Muscle layer of duodenum (tissue), 2 donors: ENCODE measurements at regions not wholly inside any gene's neighbourhood (a gene's known extent, or its start where the extent isn't known, plus 50 kb on each side); places are given as distances from the start of the nearest gene placed in this dataset.

Experiments used
- H3K27ac ChIP-seq: one replicate; pipeline ENCODE4 v1.7.0; 2013; ENCODE audit warnings: mild to moderate bottlenecking, low read length
- H3K27me3 ChIP-seq: one replicate; pipeline ENCODE4 v1.7.0; 2013; ENCODE audit warnings: low read depth, mild to moderate bottlenecking, control low read depth, low read length
- H3K36me3 ChIP-seq, 2 donors: one replicate each; pipeline ENCODE4 v1.7.0; 2013; ENCODE audit warnings: low read length in 2 of 2, control low read depth in 1 of 2, mild to moderate bottlenecking in 1 of 2; ENCODE audit not compliant: insufficient read depth in 2 of 2, control insufficient read depth in 1 of 2
- H3K4me1 ChIP-seq, 2 donors: one replicate each; pipeline ENCODE4 v1.7.0; 2013; ENCODE audit warnings: low read length in 2 of 2, mild to moderate bottlenecking in 2 of 2, control low read depth in 1 of 2, moderate library complexity in 1 of 2; ENCODE audit not compliant: insufficient read depth in 2 of 2, control insufficient read depth in 1 of 2
- H3K4me3 ChIP-seq, 2 donors: one replicate each; pipeline ENCODE4 v1.7.0; 2013; ENCODE audit warnings: low read length in 2 of 2, low read depth in 1 of 2, mild to moderate bottlenecking in 1 of 2
- H3K9me3 ChIP-seq, 2 donors: one replicate each; pipeline ENCODE4 v1.7.0; 2013; ENCODE audit warnings: low read length in 2 of 2, control low read depth in 1 of 2, mild to moderate bottlenecking in 1 of 2; ENCODE audit not compliant: control insufficient read depth in 1 of 2
- donor health status: healthy.

DNA sequence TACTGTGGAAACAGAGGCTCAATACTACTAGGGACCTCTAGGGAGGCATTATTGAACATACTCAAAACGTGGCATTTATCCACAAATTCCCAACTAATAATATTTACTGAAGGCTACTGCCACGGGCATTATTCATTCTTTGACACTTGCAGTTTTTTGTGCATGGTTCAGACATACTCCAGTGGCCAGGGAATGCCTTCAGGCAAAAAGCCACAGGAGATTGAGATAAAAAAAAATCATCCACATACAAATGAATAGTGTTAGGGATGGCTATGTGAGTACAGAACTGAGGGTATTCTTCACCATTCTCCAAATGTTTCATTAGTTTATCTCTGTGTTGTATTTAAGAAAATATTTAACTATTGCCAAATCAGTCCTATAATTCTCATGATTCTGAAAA lies 974.9 kb upstream of the PIK3C3 start:
- Histone ChIP-seq H3K36me3 (no peaks in the 10 kb centered on the region), H3K4me1 (no peaks in the 10 kb centered on the region), H3K4me3 (no peak overlapping the region), H3K27me3 (no peaks in the 10 kb centered on the region), H3K9me3 (peaks cover 0 to 4% of the 10 kb centered on the region in 2 donors), H3K27ac (no peak overlapping the region)

DNA sequence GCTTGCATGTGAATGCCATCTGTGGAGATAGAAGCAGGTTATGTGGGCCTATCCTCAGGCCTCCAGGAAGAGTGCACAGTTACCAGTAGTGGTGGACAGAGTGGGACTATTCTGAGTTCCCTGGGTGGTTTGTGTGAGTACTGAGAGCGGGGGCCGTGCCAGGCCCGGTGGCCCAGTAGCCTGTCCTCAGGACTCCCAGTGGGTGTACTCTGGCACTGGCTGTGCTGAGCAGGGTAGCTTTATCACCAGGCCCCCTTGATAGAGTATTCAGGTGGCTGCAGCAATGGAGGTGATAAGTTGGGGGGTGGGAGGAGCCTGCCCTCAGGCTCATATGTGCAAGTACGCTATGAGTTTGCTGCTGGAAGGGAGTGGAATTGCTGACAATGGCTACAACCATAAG lies 979.0 kb upstream of the PIK3C3 start:
- Histone ChIP-seq H3K4me1 (no peaks in the 10 kb centered on the region), H3K27ac (no peak overlapping the region), H3K9me3 (peaks cover 0 to 7% of the 10 kb centered on the region in 2 donors), H3K4me3 (no peak overlapping the region), H3K36me3 (no peaks in the 10 kb centered on the region), H3K27me3 (no peaks in the 10 kb centered on the region)

DNA sequence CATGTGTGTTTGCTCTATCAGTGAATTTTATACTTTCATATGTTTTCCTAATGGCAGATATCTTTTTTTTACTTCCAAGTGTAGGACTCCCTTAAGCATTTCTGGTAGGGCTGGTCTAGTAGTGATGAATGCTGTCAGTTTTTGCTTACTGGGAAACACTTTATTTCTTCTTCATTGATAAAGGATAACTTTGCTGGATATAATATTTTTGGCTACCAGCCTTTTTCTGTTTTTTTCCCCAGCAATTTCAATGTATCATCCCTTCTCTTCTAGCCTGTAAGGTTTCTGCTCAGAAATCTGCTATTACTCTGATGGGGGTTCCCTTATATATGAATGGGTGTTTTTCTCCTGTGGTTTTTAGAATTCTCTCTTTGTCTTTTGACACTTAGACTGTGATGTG lies 980.6 kb upstream of the PIK3C3 start:
- no peaks in the 10 kb centered on the region for H3K4me1 ChIP-seq
- peaks cover 0 to 7% of the 10 kb centered on the region in 2 donors for H3K9me3 ChIP-seq

DNA sequence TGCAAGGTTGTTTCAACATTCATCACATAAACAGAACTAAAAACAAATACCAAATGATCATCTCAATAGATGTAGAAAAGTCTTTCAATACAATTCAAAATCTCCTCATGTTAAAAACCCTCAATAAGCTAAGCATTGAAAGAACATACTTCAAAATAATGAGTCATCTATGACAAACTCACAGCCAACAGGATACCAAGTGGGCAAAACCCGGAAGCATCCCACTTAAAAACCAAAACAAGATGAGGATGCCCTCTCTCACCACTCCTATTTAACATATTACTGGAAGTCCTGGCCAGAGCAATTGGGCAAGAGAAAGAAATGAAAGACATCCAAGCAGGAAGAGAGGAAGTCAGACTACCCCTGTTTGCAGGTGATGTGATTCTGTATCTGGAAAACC lies 992.2 kb upstream of the PIK3C3 start:
- no peak overlapping the region for H3K27ac ChIP-seq
- H3K4me1 ChIP-seq, result no peaks in the 10 kb centered on the region
- H3K9me3 ChIP-seq, result no peaks in the 10 kb centered on the region
- no peaks in the 10 kb centered on the region for H3K27me3 ChIP-seq
- no peak overlapping the region for H3K4me3 ChIP-seq
- no peaks in the 10 kb centered on the region for H3K36me3 ChIP-seq

More for the DNA sequence above, 980.6 kb upstream of the PIK3C3 start:
- Histone ChIP-seq H3K36me3 (no peaks in the 10 kb centered on the region), H3K27me3 (no peaks in the 10 kb centered on the region), H3K4me3 (no peak overlapping the region), H3K27ac (no peak overlapping the region)

DNA sequence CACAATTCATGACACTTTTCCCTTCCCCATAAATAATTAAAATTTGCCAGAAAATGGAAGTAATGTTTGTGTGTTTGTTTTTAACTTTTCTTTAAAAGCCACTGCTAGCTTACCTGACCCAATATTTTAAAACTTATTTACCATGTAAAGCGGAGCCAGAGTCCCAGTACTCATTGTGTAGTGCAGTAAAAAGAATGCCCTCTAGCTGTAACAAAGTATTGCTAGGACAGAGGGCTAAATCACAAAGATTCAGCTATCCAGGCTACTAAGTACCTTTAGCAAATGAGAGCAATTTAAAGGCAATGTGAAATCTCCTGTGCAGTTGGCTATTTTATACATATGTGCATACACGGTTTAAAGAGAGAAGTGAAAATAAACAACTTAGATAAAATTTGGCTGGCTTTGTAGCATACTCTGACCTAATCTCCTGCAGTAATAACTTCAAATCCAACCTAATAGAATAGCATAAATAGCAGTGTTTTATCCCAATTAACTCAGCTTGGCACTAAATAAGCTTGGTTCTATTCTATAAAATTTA lies 997.4 kb upstream of the PIK3C3 start:
- Histone ChIP-seq H3K36me3 (no peaks in the 10 kb centered on the region), H3K4me3 (no peak overlapping the region), H3K27ac (no peak overlapping the region), H3K9me3 (no peaks in the 10 kb centered on the region), H3K27me3 (no peaks in the 10 kb centered on the region), H3K4me1 (no peaks in the 10 kb centered on the region)

DNA sequence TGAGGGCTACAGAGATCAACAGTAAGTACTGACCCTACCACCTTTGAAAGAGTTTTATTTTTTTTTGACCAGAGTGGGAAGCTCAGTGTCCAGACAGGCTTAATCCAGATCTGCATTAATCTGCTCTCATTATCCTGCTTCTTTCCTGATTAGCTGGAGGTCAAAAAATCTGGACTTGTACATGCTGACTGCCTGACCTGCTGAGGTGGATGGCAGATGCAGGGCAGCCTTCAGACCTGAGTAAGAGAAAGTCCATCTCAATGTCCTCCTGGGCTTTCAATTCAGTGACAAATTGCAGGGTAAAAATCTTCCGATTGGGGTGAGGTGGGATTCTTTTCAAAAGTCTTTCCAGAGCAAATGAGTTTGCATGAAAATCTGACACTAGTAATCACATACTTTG lies 998.8 kb upstream of the PIK3C3 start:
- no peak overlapping the region for H3K4me3 ChIP-seq

DNA sequence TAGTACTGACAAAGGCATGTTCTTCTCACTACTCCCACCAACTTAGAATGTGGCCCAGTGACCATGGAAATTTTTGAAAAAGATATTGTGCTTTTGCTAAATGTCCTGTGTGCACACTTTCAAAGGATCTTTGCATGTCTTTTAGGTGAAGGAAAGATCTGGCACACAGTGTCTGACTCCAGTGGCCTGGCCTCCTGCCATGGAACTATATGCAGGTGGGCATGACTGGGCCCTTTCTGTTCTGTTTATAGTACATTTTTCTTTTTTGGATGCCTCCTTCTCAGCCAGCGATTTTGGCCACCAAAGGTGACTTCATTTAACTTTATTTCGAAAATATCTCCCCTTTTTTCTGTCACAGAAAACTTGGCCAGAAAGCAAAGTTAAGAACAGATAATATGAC lies 999.7 kb upstream of the PIK3C3 start:
- no peaks in the 10 kb centered on the region for H3K27me3 ChIP-seq
- no peaks in the 10 kb centered on the region for H3K4me1 ChIP-seq
- H3K27ac ChIP-seq, result no peak overlapping the region
- no peaks in the 10 kb centered on the region for H3K36me3 ChIP-seq
- no peak overlapping the region for H3K4me3 ChIP-seq
- no peaks in the 10 kb centered on the region for H3K9me3 ChIP-seq

More for the DNA sequence above, 998.8 kb upstream of the PIK3C3 start:
- Histone ChIP-seq H3K27ac (no peak overlapping the region), H3K36me3 (no peaks in the 10 kb centered on the region), H3K9me3 (no peaks in the 10 kb centered on the region), H3K4me1 (no peaks in the 10 kb centered on the region), H3K27me3 (no peaks in the 10 kb centered on the region)

DNA sequence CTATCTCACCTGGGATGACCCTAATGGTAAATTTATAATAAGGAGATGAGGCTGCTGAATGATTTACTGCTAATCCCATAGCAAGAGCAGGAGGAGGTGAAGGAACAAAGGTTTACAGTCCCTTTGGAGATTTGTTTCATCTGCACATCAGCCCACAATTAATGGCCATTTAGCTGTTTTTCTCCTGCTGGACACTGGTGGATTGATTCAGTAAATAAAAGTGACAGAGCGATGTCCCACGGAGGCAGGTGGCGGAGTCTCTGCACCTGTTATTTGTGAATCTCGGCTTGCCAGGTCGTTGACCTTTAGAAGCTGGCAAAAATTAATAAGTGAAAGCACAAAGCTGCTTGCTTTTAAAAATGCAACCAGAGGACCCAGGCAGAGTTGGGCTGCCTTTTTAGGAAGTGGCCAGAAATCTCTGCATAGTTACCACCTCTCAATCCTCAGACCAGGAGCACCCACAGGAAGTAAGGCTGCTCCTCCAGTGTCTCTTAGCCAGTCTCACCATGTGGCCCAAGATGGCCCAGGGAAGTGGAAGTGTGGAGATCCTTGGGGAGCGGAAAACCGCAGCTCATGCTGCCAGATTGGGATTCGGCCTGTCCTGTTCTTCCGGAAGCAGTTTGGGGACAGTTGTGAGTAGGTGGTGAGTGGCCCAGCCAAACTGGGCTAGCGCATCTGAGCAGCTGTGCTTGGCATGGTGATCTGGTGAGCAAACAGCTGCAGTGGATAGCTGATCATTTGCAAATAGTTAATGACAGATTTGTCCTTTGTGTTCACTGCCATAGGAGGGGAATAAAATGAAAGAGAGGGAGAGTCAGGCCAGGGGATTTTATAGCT lies 1005.7 kb upstream of the PIK3C3 start:
- H3K4me3 ChIP-seq, result no peak overlapping the region
- no peaks in the 10 kb centered on the region for H3K4me1 ChIP-seq
- no peaks in the 10 kb centered on the region for H3K9me3 ChIP-seq
- H3K36me3 ChIP-seq, result no peaks in the 10 kb centered on the region
- H3K27ac ChIP-seq, result no peak overlapping the region
- H3K27me3 ChIP-seq, result no peaks in the 10 kb centered on the region

DNA sequence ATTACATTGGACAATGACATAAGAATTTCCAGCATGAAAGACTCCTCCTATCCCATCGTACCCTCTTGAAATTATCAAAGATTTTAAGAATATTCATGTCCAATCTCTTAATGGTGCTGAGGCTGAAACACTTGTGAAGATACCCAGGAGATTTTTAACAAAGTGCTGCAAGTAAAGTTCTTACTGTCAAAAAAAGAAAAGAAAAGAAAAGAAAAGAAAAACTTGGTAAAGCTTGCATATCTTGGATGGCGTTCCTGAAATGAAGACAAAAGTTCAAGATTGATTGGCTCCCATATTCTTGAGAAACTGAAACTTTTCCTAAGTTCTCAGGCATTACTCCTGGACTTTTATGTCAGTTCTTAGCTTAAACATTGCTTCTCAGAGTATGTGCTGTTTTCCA lies 1010.5 kb upstream of the PIK3C3 start:
- no peaks in the 10 kb centered on the region for H3K9me3 ChIP-seq
- no peaks in the 10 kb centered on the region for H3K27me3 ChIP-seq
- H3K36me3 ChIP-seq, result no peaks in the 10 kb centered on the region
- no peaks in the 10 kb centered on the region for H3K4me1 ChIP-seq
- H3K27ac ChIP-seq, result no peak overlapping the region
- no peak overlapping the region for H3K4me3 ChIP-seq

DNA sequence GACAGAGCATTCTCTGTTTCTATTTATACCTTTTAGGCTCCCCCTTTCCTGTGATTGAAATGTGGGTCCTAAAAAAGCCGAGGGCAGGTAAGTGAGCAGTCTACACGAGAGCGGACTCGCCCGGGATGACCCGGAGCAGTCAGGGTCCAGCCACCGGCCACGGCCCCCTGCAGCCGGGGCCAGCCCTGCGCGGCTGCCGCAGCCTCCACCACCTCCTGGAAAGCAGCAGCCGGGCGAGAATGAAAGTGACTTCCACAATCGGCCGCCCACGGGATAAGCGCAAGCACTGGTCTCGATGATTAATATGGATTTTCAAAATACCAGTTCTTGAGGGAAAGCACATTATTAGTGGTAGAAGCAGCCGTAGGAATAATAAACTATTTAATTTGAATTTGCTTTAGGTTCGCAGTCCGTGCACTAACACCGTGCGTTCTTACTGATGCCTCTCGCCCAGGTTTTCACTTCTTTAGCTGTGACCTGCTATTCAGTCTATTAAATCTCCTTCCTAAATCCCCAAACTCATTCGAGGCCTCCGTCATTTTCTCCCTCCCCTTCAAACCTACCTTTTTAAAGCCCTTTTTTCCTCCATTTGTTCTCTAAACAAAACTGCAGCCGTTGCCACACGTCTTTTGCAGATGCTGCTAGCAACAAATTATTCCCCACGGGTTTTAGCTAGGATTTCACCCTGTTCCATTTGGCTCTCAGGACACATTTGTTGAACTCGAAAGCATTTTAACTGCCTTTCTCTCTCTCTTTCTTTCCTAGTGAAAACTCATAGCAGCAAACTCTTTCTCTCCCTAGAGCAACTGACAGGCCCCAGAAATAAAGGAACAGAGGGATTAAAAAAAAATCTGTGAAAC lies 1015.1 kb upstream of the PIK3C3 start:
- no peaks in the 10 kb centered on the region for H3K9me3 ChIP-seq
- H3K4me3 ChIP-seq, result no peak overlapping the region
- no peaks in the 10 kb centered on the region for H3K36me3 ChIP-seq
- no peak overlapping the region for H3K27ac ChIP-seq
- no peaks in the 10 kb centered on the region for H3K27me3 ChIP-seq
- no peaks in the 10 kb centered on the region for H3K4me1 ChIP-seq

DNA sequence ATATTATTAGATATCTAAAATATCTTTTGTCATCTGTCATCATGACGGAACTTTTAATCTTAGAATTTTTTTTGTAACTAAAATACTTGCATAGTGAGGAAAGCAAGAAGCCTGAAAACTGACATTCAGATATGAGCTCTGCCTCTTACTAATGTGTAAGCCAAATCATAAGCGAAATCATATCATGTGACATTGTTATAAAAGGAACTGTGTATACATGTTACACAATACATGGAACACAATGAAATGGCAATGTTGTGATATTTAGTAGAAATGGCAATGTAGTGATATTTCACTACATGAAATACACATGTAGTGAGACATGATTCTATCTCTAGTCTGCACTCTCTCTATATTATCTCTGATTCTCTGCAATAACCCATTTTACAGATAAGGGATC lies 1016.4 kb upstream of the PIK3C3 start:
- H3K36me3 ChIP-seq, result no peaks in the 10 kb centered on the region
- H3K27ac ChIP-seq, result no peak overlapping the region
- no peaks in the 10 kb centered on the region for H3K4me1 ChIP-seq
- no peaks in the 10 kb centered on the region for H3K9me3 ChIP-seq
- no peak overlapping the region for H3K4me3 ChIP-seq
- no peaks in the 10 kb centered on the region for H3K27me3 ChIP-seq
